Smooth muscle cell (in vitro differentiated cells): ENCODE measurements at regions not wholly inside any gene's neighbourhood (a gene's known extent, or its start where the extent isn't known, plus 50 kb on each side); places are given as distances from the start of the nearest gene placed in this dataset.
"Not testable (repeated sequence)": the region's sequence is repeated elsewhere in the genome, so short reads cannot be mapped to it uniquely, and the experiment has no call there.

Source experiments
- DNase-seq: peaks from one replicate; lab custom pipeline; 2025; ENCODE audit not compliant: unreplicated experiment; lab: John Stamatoyannopoulos, UW
- H2AFZ ChIP-seq: fragments of 200-600 bp; sonication (generic); 2 replicates; pipeline ENCODE4 v1.6.0; 2016; ENCODE audit warnings: antibody characterized with exemption, low read depth, mild to moderate bottlenecking
- H3F3A ChIP-seq: fragments of 200-600 bp; sonication (generic); 2 replicates; pipeline ENCODE4 v1.6.0; 2017; ENCODE audit warnings: antibody characterized with exemption, low read depth
- H3K27ac ChIP-seq: fragments of 200-600 bp; sonication (generic); 2 replicates; pipeline ENCODE4 v1.5.1; 2016; ENCODE audit warnings: low read depth, mild to moderate bottlenecking
- H3K27me3 ChIP-seq: fragments of 200-600 bp; sonication (generic); 2 replicates; pipeline ENCODE4 v1.6.1; 2016; ENCODE audit warnings: low read depth, mild to moderate bottlenecking
- H3K36me3 ChIP-seq: fragments of 200-600 bp; sonication (generic); 2 replicates; pipeline ENCODE4 v1.5.1; 2016; ENCODE audit warnings: low read depth
- H3K4me1 ChIP-seq: fragments of 200-600 bp; sonication (generic); 2 replicates; pipeline ENCODE4 v1.5.1; 2016; ENCODE audit warnings: low read depth
- H3K4me2 ChIP-seq: fragments of 200-600 bp; sonication (generic); 2 replicates; pipeline ENCODE4 v1.6.0; 2016; ENCODE audit warnings: mild to moderate bottlenecking
- H3K4me3 ChIP-seq: fragments of 200-600 bp; sonication (generic); 2 replicates; pipeline ENCODE4 v1.5.1; 2016; ENCODE audit warnings: mild to moderate bottlenecking
- H3K79me2 ChIP-seq: fragments of 200-600 bp; sonication (generic); 2 replicates; pipeline ENCODE4 v1.6.0; 2016; ENCODE audit warnings: low read depth, mild to moderate bottlenecking
- H3K9ac ChIP-seq: fragments of 200-600 bp; sonication (generic); 2 replicates; pipeline ENCODE4 v1.6.0; 2016; ENCODE audit warnings: low read depth
- H3K9me3 ChIP-seq: fragments of 200-600 bp; sonication (generic); replicated peaks from 2 replicates; pipeline ENCODE4 v1.5.1; 2016; ENCODE audit warnings: low read depth
- H4K20me1 ChIP-seq: fragments of 200-600 bp; sonication (generic); 2 replicates; pipeline ENCODE4 v1.6.0; 2016; ENCODE audit warnings: low read depth
- CTCF ChIP-seq: fragments of 200-600 bp; sonication (generic); IDR thresholded peaks from 2 replicates; pipeline ENCODE4 v1.5.1; 2017; ENCODE audit warnings: borderline replicate concordance, mild to moderate bottlenecking, antibody characterized with exemption; ENCODE audit not compliant: insufficient read depth, poor library complexity, severe bottlenecking
- WGBS: methylation state at CpG from one replicate; pipeline ENCODE4 v1.1.7; 2016; ENCODE audit warnings: low lambda C conversion rate; 5-methylcytosine and 5-hydroxymethylcytosine counted together

- Histone ChIP-seq H3K27me3 (no peaks in the 10 kb centered on the region), H3K9me3 (peaks cover 7% of the 10 kb centered on the region), H3K4me1 (no peaks in the 10 kb centered on the region), H2AFZ (no peak overlapping the region), H3K36me3 (no peaks in the 10 kb centered on the region), H3F3A (no peaks in the 10 kb centered on the region), H3K9ac (no peak overlapping the region), H3K4me3 (no peak overlapping the region), H3K4me2 (no peak overlapping the region), H4K20me1 (no peaks in the 10 kb centered on the region), H3K79me2 (no peaks in the 10 kb centered on the region), H3K27ac (no peak overlapping the region)
- WGBS, result 93% methylated on average over 4 of the region's 4 CpGs
- TF ChIP-seq CTCF, result no peak
- no peak for DNase-seq
Observed at GRCh38 chr1:157217486-157217885, 79.3 kb upstream of the ETV3 start.

GRCh38 chr1:157213836-157214235, 75.6 kb upstream of the ETV3 start:
- no peak overlapping the region for H3K27ac ChIP-seq
- H4K20me1 ChIP-seq, result no peaks in the 10 kb centered on the region
- H3K4me2 ChIP-seq, result no peak overlapping the region
- no peaks in the 10 kb centered on the region for H3K79me2 ChIP-seq
- H3K36me3 ChIP-seq, result no peaks in the 10 kb centered on the region
- H3K9me3 ChIP-seq, result peaks cover 10% of the 10 kb centered on the region
- DNase-seq, result no peak
- H3F3A ChIP-seq, result no peaks in the 10 kb centered on the region
- no peak overlapping the region for H2AFZ ChIP-seq
- TF ChIP-seq CTCF, result no peak
- no peak overlapping the region for H3K4me3 ChIP-seq
- WGBS, result 82% methylated on average over 2 of the region's 2 CpGs
- H3K9ac ChIP-seq, result no peak overlapping the region
- peaks cover 5% of the 10 kb centered on the region for H3K4me1 ChIP-seq
- no peaks in the 10 kb centered on the region for H3K27me3 ChIP-seq

GRCh38 chr1:157209514-157209913, 71.3 kb upstream of the ETV3 start:
- Histone ChIP-seq H3K27ac (no peak overlapping the region), H3K36me3 (no peaks in the 10 kb centered on the region), H2AFZ (no peak overlapping the region), H3K4me3 (no peak overlapping the region), H3K4me2 (no peak overlapping the region), H3F3A (no peaks in the 10 kb centered on the region), H3K9me3 (peaks cover 10% of the 10 kb centered on the region), H3K79me2 (no peaks in the 10 kb centered on the region), H4K20me1 (no peaks in the 10 kb centered on the region), H3K27me3 (no peaks in the 10 kb centered on the region), H3K9ac (no peak overlapping the region), H3K4me1 (peaks cover 5% of the 10 kb centered on the region)
- WGBS, result 80% methylated on average over 2 of the region's 2 CpGs
- DNase-seq, result no peak
- TF ChIP-seq CTCF, result no peak

- H3K27me3 ChIP-seq, H3K27ac ChIP-seq, H3K4me2 ChIP-seq, H2AFZ ChIP-seq, H3K4me1 ChIP-seq, H4K20me1 ChIP-seq, H3F3A ChIP-seq, H3K9ac ChIP-seq, H3K4me3 ChIP-seq, H3K79me2 ChIP-seq, H3K36me3 ChIP-seq, H3K9me3 ChIP-seq, DNase-seq: not testable (repeated sequence)
- 94% methylated on average over 3 of the region's 3 CpGs for WGBS
Observed at GRCh38 chr1:157205982-157206381, 67.8 kb upstream of the ETV3 start.
